ENCODE measurements at regions not wholly inside any gene's neighbourhood (a gene's known extent, or its start where the extent isn't known, plus 50 kb on each side); places are given as distances from the start of the nearest gene placed in this dataset.
A peak's percentile ranks its signal among the peaks of the same experiment; 100 is the strongest.

DNA sequence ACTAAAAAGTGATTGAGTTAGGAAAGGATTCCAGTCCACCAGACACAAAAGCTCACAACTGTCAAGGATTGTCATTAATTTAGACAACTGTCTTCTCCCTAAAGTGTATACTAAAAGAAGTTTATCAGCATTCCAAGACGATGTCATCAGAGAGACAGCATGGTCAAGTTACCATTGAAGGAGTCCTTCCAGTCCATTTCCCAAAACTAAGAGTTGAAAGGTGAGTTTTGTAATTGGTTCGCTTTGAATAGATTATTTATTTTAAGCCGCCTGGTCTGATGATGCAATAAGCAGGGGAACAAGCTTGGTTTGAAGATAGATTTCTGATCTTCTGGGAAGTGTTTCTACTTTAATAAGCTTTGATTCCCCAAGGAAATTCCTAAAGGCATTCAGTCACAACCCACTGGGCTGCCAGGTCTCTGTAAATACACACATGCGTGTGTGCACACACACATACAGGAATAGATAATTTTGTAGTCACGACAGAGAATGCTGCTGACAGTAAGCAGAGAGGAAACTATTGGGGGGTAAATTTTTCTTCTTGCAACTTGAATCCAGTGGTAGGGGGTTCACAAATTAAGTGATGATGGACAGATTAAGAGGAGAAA is 234.8 kb downstream of the PIK3R1 start:
- no peak for DNase-seq (ENCODE audit: low read depth in 2 of 2)

DNA sequence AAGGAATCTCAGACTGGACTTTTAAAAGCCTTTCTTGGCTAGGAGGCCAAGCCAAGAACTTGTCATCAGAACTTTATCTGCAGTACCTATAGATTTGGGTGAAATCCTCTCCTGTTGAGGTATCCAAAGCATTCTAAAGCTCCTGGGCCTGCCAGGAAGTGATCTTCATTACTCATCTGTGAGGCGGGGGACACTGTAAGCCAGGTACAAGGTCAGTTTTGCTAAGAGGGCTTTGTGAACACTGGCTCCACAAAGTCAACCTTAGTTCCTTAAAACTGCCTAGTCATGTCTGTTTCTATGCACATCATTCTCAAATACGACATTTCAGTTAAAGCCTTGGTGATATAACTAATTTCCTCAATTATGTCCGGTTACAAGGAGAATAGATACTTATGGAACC is 236.7 kb downstream of the PIK3R1 start:
- DNase-seq (ENCODE audit: low read depth in 2 of 2): no peak

DNA sequence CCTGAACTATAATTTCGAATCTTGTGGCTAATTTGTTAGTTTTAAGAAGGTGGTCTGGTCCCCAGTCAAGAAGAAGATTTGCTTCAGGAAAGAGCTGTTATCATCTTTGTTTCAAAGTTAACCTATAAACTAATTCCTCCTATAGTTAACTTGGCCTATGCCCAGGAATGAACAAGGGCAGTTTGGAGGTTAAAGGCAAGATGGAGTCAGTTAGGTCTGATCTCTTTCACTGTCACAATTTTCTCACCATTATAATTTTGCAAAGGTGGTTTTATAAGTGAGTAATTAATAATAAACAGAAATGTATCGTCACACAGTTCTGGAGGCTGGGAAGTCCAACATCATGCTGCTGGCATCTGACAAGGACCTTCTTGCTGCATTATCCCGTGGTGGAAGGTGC is 238.6 kb downstream of the PIK3R1 start:
- no peak for DNase-seq (ENCODE audit: low read depth in 2 of 2)

DNA sequence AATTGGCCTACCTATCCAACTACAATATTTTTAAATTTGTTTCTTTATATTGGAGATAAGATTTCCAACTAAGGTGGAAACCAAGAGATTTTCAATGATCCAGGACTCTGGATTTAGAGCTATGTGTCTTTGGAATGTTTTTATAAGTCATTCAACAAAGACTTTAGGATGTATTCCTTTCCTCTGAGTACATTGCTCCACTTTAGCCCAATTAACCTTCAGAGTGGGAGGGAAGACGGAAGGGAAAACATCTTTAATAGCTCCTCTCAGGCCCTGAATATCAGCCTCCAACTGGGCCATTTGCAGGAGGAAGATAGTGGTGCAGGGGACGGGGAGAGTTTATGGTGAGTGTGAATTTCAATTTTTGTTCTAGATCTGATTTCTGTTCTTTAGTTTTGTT is 239.2 kb downstream of the PIK3R1 start:
- DNase-seq (ENCODE audit: low read depth in 2 of 2): no peak

- DNase-seq (ENCODE audit: low read depth in 2 of 2): no peak
These were observed 239.7 kb downstream of the PIK3R1 start for GRCh38 chr5:68455216-68455615.

DNA sequence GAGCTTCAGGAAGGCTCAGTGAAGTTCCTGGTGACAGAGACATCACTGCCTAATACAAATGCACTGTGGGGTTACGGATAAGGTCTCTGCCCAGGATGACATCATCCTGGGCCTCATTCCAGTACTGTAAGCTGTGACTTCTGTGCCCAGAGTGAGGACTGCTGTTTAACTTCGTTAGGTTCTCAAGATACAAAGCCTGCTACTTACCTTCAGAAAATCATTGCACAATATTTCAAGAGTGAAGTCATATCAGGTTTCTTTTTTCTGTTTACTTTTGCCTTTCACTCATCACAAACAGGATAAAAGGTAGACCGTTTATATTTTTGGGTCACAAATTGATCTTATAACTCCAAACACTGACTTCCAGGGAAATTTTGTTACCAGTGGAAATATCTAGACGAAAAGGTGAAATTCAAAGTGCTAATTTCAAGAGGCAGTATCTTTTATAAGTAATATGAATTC is 241.2 kb downstream of the PIK3R1 start:
- no peak for DNase-seq (ENCODE audit: low read depth in 2 of 2)

DNA sequence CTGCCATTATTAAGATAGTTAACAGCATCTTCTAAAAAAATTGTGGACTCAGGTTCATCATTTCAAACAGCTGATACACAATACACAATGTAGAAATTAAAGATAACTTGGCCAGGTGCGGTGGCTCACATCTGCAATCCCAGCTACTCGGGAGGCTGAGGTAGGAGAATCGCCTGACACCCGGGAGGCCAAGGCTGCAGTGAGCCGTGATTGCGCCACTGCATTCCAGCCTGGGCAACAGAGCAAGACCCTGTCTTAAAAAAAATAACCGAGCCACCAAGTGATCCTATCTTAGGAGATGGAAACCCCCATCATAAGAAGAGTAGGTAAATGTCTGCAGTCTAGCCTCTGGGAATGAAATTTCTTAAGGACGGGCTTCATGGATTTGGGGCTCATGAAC is 241.7 kb downstream of the PIK3R1 start:
- DNase-seq (ENCODE audit: low read depth in 2 of 2): no peak

DNA sequence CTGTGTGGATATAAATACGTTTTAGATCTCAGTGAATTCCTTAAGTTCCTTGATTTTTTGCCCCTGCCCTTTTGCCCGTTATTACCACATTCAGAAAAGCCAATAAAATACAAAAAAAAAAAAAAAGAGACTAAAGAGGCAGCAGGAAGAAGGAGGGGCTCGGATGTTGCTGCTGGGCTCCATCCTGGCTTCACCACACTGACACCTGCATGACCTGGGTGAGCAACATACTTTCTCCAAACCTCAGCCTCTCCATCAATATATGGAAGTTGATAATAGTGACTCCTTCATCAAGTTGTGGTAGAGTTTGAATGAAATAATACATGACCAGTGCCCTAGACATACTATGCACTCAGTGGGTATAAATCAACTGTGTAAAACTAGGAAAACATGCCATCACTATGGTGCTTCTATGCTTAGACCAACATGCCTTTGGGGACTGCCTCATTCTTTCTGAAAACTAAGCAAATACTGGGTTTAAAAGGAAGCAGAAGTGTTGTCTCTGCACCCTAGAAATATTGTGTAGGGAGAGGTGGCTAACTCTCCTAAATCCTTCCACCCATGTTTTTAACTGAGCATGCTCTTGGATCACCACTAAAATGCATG is 243.0 kb downstream of the PIK3R1 start:
- DNase-seq (ENCODE audit: low read depth in 2 of 2): no peak

DNA sequence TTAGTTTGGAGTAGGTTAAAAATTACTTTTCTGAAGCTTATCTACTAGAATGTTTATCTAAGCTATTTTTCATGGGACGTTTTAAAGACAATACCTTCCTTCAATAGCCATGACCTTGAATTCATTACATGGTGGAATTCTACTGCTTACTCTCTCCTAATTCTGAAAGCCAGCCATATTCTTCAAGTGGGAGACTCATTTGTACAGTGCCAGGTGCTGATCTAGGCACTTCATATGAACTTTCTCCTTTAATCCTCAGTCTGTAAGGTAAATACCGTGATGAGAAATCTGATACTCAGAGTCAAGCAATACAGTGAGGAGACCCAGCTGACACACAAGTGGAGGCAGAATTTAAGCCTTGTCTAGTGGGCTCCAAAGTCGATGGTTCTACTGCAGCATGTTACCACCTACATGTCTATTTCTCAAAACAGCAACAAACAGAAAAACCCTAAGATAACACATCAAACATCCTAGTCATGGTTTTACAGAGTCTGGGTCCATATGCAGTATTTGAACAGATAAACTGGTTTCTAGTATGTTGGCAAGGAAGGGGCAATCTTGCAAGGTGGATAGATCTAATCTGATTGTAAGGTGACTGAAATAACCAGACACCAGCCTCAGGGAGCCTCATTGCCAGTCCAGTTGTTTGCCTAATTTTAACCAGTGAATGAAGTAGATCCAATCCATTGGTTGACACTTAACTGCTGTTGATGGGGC is 243.7 kb downstream of the PIK3R1 start:
- no peak for DNase-seq (ENCODE audit: low read depth in 2 of 2)

DNA sequence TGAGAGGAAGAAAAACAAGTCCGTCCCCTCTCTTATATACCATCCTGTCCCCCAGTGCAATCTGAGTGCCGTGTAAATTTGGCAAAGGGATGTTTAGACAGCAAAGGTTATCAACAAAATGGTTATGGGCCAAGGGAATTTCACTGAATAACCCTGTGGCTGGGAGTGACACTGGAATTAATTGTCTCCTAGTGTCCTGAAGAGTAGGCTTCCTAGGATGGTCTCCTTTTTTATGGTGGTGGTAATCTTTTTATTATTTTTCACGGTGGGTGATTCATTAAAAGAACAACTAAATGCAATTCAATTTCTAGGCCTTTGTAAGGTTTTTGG is 244.2 kb downstream of the PIK3R1 start:
- no peak for DNase-seq (ENCODE audit: low read depth in 2 of 2)

DNA sequence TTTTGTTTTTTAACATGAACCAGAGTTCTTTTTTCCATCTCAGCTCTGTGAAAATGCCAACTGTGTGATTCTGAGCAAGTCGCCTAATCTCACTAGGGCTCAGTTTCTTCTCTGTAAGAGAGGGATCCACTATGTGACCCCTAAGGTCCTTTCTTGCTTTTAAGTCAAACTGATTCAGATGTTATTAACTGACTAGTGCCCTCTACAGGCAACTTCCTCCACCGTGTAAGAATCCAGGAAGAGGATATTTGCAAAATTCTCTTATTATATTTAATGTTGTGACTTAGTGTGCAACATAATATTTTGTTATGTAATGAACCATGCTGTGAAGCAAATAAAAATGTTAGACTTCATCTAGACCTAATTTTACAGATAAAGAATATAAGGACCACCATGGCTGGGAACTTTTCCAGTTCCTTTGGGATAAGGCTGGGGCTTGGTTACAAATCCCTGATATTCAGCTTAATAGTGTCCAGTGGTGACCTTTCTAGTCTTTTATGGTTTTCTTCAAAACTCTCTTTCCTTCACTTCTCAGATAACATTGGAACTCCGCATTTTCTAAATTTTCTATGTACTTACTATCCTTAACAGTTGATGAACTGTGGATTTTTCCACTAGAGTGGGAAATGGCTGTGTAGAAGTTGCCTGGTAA is 244.7 kb downstream of the PIK3R1 start:
- peak in 1 of 2 donors; percentile 21 for DNase-seq (ENCODE audit: low read depth in 2 of 2)

GRCh38 chr5:68463606-68464005 is 248.1 kb downstream of the PIK3R1 start:
- no peak for DNase-seq (ENCODE audit: low read depth in 2 of 2)

DNA sequence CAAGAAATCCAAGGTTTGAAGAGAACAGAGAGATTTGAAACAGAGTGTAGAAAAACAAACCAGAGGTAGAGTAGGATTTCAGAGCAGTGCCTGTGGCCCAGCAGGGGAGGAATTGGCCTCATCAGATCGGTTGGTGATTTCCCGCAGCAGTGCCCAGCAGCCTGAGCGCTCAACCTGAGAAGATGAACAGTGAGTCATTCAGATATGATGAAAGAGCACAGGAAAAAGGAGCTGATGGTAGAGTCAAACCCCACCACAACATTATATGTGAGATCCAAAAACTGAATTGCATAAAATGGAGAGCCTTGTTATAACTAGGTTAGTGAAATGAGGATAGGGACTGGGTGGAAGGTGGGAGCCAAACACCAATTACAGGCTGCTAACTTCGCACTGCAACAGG is 248.9 kb downstream of the PIK3R1 start:
- DNase-seq (ENCODE audit: low read depth in 2 of 2): no peak

DNA sequence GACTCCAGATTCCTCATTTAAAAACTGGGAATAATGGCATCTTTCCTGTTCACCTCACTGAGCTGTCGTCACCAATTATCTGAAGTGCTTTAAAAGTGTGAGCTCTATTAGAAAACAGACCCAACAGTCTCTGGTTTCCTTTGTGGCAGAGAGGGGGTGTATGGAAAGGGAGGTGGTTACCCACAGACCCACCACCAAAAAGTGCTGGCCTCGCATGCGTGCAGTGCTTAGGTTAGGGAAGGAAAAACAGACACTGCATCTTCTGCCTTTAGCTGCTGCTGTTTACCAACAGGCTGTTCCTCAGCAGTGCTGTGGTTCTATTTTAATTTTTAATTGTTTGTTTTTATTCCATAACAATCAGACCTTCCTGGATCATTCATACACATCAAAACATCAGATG is 249.6 kb downstream of the PIK3R1 start:
- DNase-seq (ENCODE audit: low read depth in 2 of 2): no peak

- DNase-seq (ENCODE audit: low read depth in 2 of 2): no peak
These were observed 250.5 kb downstream of the PIK3R1 start for GRCh38 chr5:68465934-68466551.

DNA sequence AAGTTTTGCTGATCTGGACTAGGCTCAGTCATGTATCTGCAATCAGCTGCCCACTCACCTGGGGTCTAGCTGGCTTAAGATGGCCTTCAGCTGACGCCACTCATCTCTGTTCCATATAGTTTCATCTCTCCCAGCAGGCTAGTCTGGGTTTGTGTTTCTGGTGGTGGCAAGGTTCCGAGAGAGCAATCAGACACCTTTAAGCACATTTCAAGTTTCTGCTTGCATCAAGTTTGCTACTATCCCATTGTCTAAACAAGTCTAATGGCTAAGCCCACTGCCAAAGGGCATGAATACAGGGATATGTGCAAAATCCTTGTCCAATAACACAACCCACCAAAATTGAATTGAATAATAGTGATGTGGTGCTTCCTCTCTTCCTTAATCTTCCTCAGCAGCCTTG is 251.7 kb downstream of the PIK3R1 start:
- no peak for DNase-seq (ENCODE audit: low read depth in 2 of 2)

- no peak for DNase-seq (ENCODE audit: low read depth in 2 of 2)
These were observed 252.2 kb downstream of the PIK3R1 start for GRCh38 chr5:68467794-68468193.

- no peak for DNase-seq (ENCODE audit: low read depth in 2 of 2)
These were observed 252.8 kb downstream of the PIK3R1 start for GRCh38 chr5:68468322-68468721.

DNA sequence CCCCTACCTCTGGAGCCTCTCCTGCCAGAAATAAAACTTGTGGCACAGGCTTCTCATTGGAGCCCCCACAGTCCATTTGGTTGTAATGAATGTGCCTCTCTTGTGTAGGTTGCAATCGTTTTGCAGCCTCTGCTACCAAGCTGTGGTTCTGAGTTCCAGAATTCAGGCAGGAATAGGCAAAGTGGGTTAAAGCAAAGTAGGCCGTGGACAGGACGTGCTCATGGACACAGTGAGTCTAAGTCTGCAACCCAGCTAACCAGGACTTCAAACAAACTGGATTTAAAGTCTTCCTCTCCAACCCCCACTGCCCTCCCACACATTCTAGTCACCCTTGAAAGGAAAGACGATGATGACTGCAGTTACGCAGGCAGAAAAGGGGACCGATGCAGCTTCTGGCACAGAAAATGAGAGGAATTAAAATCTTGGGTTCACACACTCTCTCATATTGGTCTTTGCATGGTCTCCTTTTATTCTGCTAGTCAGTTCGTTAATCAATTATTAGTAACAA is 260.0 kb downstream of the PIK3R1 start:
- no peak for DNase-seq (ENCODE audit: low read depth in 2 of 2)

- DNase-seq (ENCODE audit: low read depth in 2 of 2): no peak
These were observed 261.3 kb downstream of the PIK3R1 start for GRCh38 chr5:68476854-68477253.

DNA sequence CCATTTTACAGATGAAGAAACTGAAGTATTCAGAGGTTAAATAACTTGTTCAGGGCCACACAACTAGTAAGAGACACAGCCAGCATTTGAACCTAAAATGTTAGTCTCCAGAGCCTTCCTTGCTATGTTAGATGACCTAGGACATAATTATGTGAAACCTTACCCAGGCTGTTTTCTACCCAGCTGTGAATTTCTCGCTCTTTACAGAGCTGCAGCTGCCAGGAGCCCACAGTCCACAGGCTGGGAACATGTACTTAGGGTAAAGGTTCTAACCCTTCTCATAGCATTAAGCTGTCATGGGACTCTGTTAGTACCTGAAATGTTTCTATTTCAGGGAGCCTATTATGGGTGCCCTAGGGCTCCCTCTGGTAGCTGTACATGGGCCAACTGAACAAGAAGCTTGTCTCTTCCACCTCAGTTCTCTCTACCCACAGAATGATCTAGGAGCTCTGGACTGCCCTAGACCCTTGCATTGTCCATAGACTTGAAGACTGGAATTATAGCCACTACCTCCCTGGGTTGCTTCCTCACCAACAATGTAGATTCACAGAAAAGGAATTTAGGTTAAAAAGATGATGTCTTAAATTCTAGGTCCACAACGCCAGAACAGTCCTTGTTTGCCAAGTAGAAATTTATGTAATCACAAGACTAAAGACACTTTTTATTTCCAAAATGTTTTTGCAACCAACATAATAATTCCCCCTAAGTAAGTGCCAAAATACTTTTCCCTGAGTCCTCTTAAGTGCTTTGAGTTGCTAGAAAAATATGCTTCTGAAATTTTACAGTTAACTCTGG is 262.9 kb downstream of the PIK3R1 start:
- no peak for DNase-seq (ENCODE audit: low read depth in 2 of 2)

Data from activated CD8-positive, alpha-beta memory T cell treated with anti-CD3 and anti-CD28 coated beads for 4 hours (primary cell).